GM06990 (cell line): ENCODE measurements at regions not wholly inside any gene's neighbourhood (a gene's known extent, or its start where the extent isn't known, plus 50 kb on each side); places are given as distances from the start of the nearest gene placed in this dataset.
"Not testable (repeated sequence)": the region's sequence is repeated elsewhere in the genome, so short reads cannot be mapped to it uniquely, and the experiment has no call there.

Source experiments
- DNase-seq: peaks from one replicate; pipeline ENCODE4 v3.0.0-alpha.2; 2011; ENCODE audit not compliant: insufficient read length; ENCODE audit errors: extremely low read depth
- H3K27me3 ChIP-seq: replicated peaks from 2 replicates; pipeline ENCODE4 v1.6.0; 2011; ENCODE audit warnings: low read length; ENCODE audit not compliant: control insufficient read depth, insufficient read depth
- H3K36me3 ChIP-seq: 2 replicates; pipeline ENCODE4 v1.5.1; 2011; ENCODE audit warnings: low read length; ENCODE audit not compliant: control insufficient read depth, insufficient read depth
- H3K4me3 ChIP-seq: replicated peaks from 2 replicates; pipeline ENCODE4 v1.5.1; 2011; ENCODE audit warnings: low read depth, mild to moderate bottlenecking, control low read depth, low read length
- CTCF ChIP-seq: IDR thresholded peaks from 2 replicates; pipeline ENCODE4 v1.5.1; 2011; ENCODE audit warnings: low read length, control low read depth, mild to moderate bottlenecking, inconsistent platforms; ENCODE audit not compliant: insufficient read depth, poor library complexity, severe bottlenecking

- no peak overlapping the region for H3K4me3 ChIP-seq
- no peaks in the 10 kb centered on the region for H3K36me3 ChIP-seq
- no peaks in the 10 kb centered on the region for H3K27me3 ChIP-seq
- TF ChIP-seq CTCF = no peak
- no peak for DNase-seq
These were observed 278.6 kb upstream of the DIPK2B start for GRCh38 chrX:45479196-45479834.

GRCh38 chrX:45472968-45473367, 272.3 kb upstream of the DIPK2B start:
- Histone ChIP-seq H3K27me3 (no peaks in the 10 kb centered on the region), H3K4me3 (no peak overlapping the region), H3K36me3 (no peaks in the 10 kb centered on the region)
- TF ChIP-seq CTCF = no peak
- DNase-seq = no peak

- DNase-seq, H3K4me3 ChIP-seq, H3K27me3 ChIP-seq, H3K36me3 ChIP-seq: not testable (repeated sequence)
These were observed 266.9 kb upstream of the DIPK2B start for GRCh38 chrX:45467537-45467936.

GRCh38 chrX:45455732-45456131, 255.1 kb upstream of the DIPK2B start:
- not testable (repeated sequence) for H3K36me3 ChIP-seq, H3K27me3 ChIP-seq, DNase-seq, H3K4me3 ChIP-seq

GRCh38 chrX:45454290-45454689, 253.6 kb upstream of the DIPK2B start:
- no peak overlapping the region for H3K4me3 ChIP-seq
- H3K27me3 ChIP-seq = no peaks in the 10 kb centered on the region

GRCh38 chrX:45449982-45450381, 249.3 kb upstream of the DIPK2B start:
- H3K36me3 ChIP-seq = no peaks in the 10 kb centered on the region
- no peak overlapping the region for H3K4me3 ChIP-seq
- no peak for DNase-seq
- no peak for TF ChIP-seq CTCF
- no peaks in the 10 kb centered on the region for H3K27me3 ChIP-seq

More at GRCh38 chrX:45454290-45454689, 253.6 kb upstream of the DIPK2B start:
- no peaks in the 10 kb centered on the region for H3K36me3 ChIP-seq
- TF ChIP-seq CTCF = no peak
- DNase-seq = no peak

GRCh38 chrX:45447995-45448394, 247.3 kb upstream of the DIPK2B start:
- H3K27me3 ChIP-seq = no peaks in the 10 kb centered on the region
- no peak overlapping the region for H3K4me3 ChIP-seq
- no peak for TF ChIP-seq CTCF
- H3K36me3 ChIP-seq = no peaks in the 10 kb centered on the region
- no peak for DNase-seq
